Stimulated activated CD4-positive, alpha-beta T cell treated with anti-CD3 and anti-CD28 coated beads, Interleukin-1b, Interleukin-23, amount 100 ng/mL, for 48 hours (primary cell): ENCODE measurements at regions not wholly inside any gene's neighbourhood (a gene's known extent, or its start where the extent isn't known, plus 50 kb on each side); places are given as distances from the start of the nearest gene placed in this dataset.
"Not testable (repeated sequence)": the region's sequence is repeated elsewhere in the genome, so short reads cannot be mapped to it uniquely, and the experiment has no call there.

Experiments
- DNase-seq: peaks from one replicate; pipeline ENCODE4 v3.0.0-alpha.2; 2020

- no peak for DNase-seq
Measured at GRCh38 chrX:138853936-138854335, 142.4 kb upstream of the FGF13 start.

- no peak for DNase-seq
Measured at GRCh38 chrX:138849521-138849920, 138.0 kb upstream of the FGF13 start.

- DNase-seq = no peak
Measured at GRCh38 chrX:138847930-138848329, 136.4 kb upstream of the FGF13 start.

GRCh38 chrX:138845786-138846185 lies 134.3 kb upstream of the FGF13 start:
- no peak for DNase-seq

- DNase-seq = not testable (repeated sequence)
Measured at GRCh38 chrX:138807400-138807799, 95.9 kb upstream of the FGF13 start.

- no peak for DNase-seq
Measured at GRCh38 chrX:138794246-138794645, 82.7 kb upstream of the FGF13 start.

- no peak for DNase-seq
Measured at GRCh38 chrX:138791551-138791950, 80.0 kb upstream of the FGF13 start.

- no peak for DNase-seq
Measured at GRCh38 chrX:138788771-138789170, 77.3 kb upstream of the FGF13 start.

- not testable (repeated sequence) for DNase-seq
Measured at GRCh38 chrX:138778576-138778909, 67.0 kb upstream of the FGF13 start.

GRCh38 chrX:138777908-138778575 lies 66.5 kb upstream of the FGF13 start:
- not testable (repeated sequence) for DNase-seq

- DNase-seq = no peak
Measured at GRCh38 chrX:138777230-138777629, 65.7 kb upstream of the FGF13 start.

- DNase-seq = no peak
Measured at GRCh38 chrX:138775517-138775916, 64.0 kb upstream of the FGF13 start.

- DNase-seq = no peak
Measured at GRCh38 chrX:138771047-138771446, 59.5 kb upstream of the FGF13 start.

- DNase-seq = no peak
Measured at GRCh38 chrX:138769918-138770317, 58.4 kb upstream of the FGF13 start.

- no peak for DNase-seq
Measured at GRCh38 chrX:138765051-138765450, 53.5 kb upstream of the FGF13 start.

GRCh38 chrX:138763761-138764160 lies 52.2 kb upstream of the FGF13 start:
- DNase-seq = no peak

- DNase-seq = no peak
Measured at GRCh38 chrX:138761380-138761779, 49.9 kb upstream of the FGF13 start.
